SK-N-SH (cell line): ENCODE measurements at regions not wholly inside any gene's neighbourhood (a gene's known extent, or its start where the extent isn't known, plus 50 kb on each side); places are given as distances from the start of the nearest gene placed in this dataset.
"Not testable (repeated sequence)": the region's sequence is repeated elsewhere in the genome, so short reads cannot be mapped to it uniquely, and the experiment has no call there.

Source experiments
- CTCF ChIA-PET: fragments of 300-600, 350-600 bp; formaldehyde crosslinking; extraction: SDS; loops from one replicate; lab custom pipeline; 2021; lab: Yijun Ruan, JAX
- POLR2A ChIA-PET: fragments of 350-600 bp; sonication (Branson Sonifier 250); formaldehyde crosslinking; extraction: SDS; loops from one replicate; lab custom pipeline; 2020; ENCODE audit warnings: antibody characterized with exemption, inconsistent platforms; lab: Yijun Ruan, JAX
- DNase-seq: peaks from one replicate; pipeline ENCODE4 v3.0.0; 2012
- H2AFZ ChIP-seq: fragments of 200-600 bp; sonication (generic); 2 replicates; pipeline ENCODE4 v1.8.1; 2016; ENCODE audit warnings: antibody characterized with exemption, mild to moderate bottlenecking, low read depth
- H3F3A ChIP-seq: fragments of 200-600 bp; sonication (generic); replicated peaks from 2 replicates; pipeline ENCODE3; 2016; ENCODE audit warnings: antibody characterized with exemption, mild to moderate bottlenecking; ENCODE audit not compliant: insufficient read depth
- H3K27ac ChIP-seq, 2 experiments: fragments of 200-500 bp in 1 of 2; fragments of 200-600 bp in 1 of 2; sonication (Bioruptor generic) in 1 of 2; sonication (generic), shearing (Covaris generic) in 1 of 2; 2 replicates each; pipeline versions ENCODE4 v1.5.1 to v1.6.1; 2014 to 2016; ENCODE audit warnings: low read depth in 2 of 2, inconsistent platforms in 1 of 2, low read length in 1 of 2, mild to moderate bottlenecking in 1 of 2, mixed read lengths in 1 of 2
- H3K27me3 ChIP-seq: fragments of 200-600 bp; sonication (generic), shearing (Covaris generic); 2 replicates; pipeline ENCODE4 v1.6.1; 2016; ENCODE audit warnings: mixed run types; ENCODE audit not compliant: insufficient read depth
- H3K36me3 ChIP-seq, 2 experiments: fragments of 200-500 bp in 1 of 2; fragments of 200-600 bp in 1 of 2; sonication (Bioruptor generic) in 1 of 2; sonication (generic) in 1 of 2; replicated peaks in 1 of 2; 2 replicates each; pipeline versions ENCODE3 to v1.5.1; 2014 to 2016; ENCODE audit warnings: low read length in 1 of 2, mild to moderate bottlenecking in 1 of 2; ENCODE audit not compliant: insufficient read depth in 2 of 2, control insufficient read depth in 1 of 2
- H3K4me1 ChIP-seq, 2 experiments: fragments of 200-500 bp in 1 of 2; fragments of 200-600 bp in 1 of 2; sonication (Bioruptor generic) in 1 of 2; sonication (generic), shearing (Covaris generic) in 1 of 2; 2 replicates each; pipeline versions ENCODE4 v1.5.1 to v1.6.1; 2014 to 2016; ENCODE audit warnings: low read depth in 1 of 2, low read length in 1 of 2, mixed run types in 1 of 2; ENCODE audit not compliant: insufficient read depth in 2 of 2, control insufficient read depth in 1 of 2
- H3K4me2 ChIP-seq: fragments of 200-600 bp; sonication (generic), shearing (Covaris generic); 2 replicates; pipeline ENCODE4 v1.6.1; 2017; ENCODE audit warnings: mixed run types
- H3K4me3 ChIP-seq, 2 experiments: fragments of 200-500 bp in 1 of 2; fragments of 200-600 bp in 1 of 2; sonication (Bioruptor generic) in 1 of 2; sonication (generic), shearing (Covaris generic) in 1 of 2; 2 replicates each; pipeline versions ENCODE4 v1.5.1 to v1.8.1; 2014 to 2016; ENCODE audit warnings: low read depth in 2 of 2, inconsistent platforms in 1 of 2, low read length in 1 of 2, mild to moderate bottlenecking in 1 of 2, mixed read lengths in 1 of 2, moderate library complexity in 1 of 2
- H3K79me2 ChIP-seq: fragments of 200-600 bp; sonication (generic); 2 replicates; pipeline ENCODE4 v1.8.1; 2017; ENCODE audit warnings: mild to moderate bottlenecking; ENCODE audit not compliant: insufficient read depth
- H3K9ac ChIP-seq: fragments of 200-600 bp; sonication (generic); 2 replicates; pipeline ENCODE4 v1.6.1; 2017; ENCODE audit warnings: mixed run types
- H3K9me2 ChIP-seq: fragments of 200-600 bp; sonication (generic); 2 replicates; pipeline ENCODE4 v1.6.1; 2017; ENCODE audit warnings: mixed run types
- H3K9me3 ChIP-seq: fragments of 200-600 bp; sonication (generic); 2 replicates; pipeline ENCODE4 v1.6.1; 2017; ENCODE audit warnings: mixed run types, mild to moderate bottlenecking, moderate library complexity
- H4K20me1 ChIP-seq: fragments of 200-600 bp; sonication (generic); 2 replicates; pipeline ENCODE4 v1.6.1; 2017; ENCODE audit warnings: mild to moderate bottlenecking, mixed run types; ENCODE audit not compliant: insufficient read depth
- FOSL2 ChIP-seq: IDR thresholded peaks from 2 replicates; pipeline ENCODE4 v1.4.0; 2012; ENCODE audit warnings: low read depth, mild to moderate bottlenecking, moderate library complexity, borderline replicate concordance
- FOXM1 ChIP-seq: IDR thresholded peaks from 2 replicates; pipeline ENCODE4 v1.4.0; 2012; ENCODE audit warnings: low read depth, mild to moderate bottlenecking
- GABPA ChIP-seq: IDR thresholded peaks from 2 replicates; pipeline ENCODE4 v1.4.0; 2012; ENCODE audit warnings: low read depth, mild to moderate bottlenecking
- ZBTB33 ChIP-seq: IDR thresholded peaks from 2 replicates; pipeline ENCODE4 v1.4.0; 2012; ENCODE audit warnings: low read depth, borderline replicate concordance
- WGBS: methylation state at CpG from one replicate; pipeline ENCODE4 v1.1.6; 2017; ENCODE audit warnings: low lambda C conversion rate; 5-methylcytosine and 5-hydroxymethylcytosine counted together

GRCh38 chr7:89624155-89624554 is 530.1 kb upstream of the STEAP1 start:
- H2AFZ ChIP-seq, H3K36me3 ChIP-seq, POLR2A ChIA-PET, H3F3A ChIP-seq, H3K4me1 ChIP-seq, H3K4me2 ChIP-seq, H4K20me1 ChIP-seq, DNase-seq, H3K79me2 ChIP-seq, H3K27me3 ChIP-seq, H3K9me2 ChIP-seq, H3K4me3 ChIP-seq, H3K27ac ChIP-seq, H3K9ac ChIP-seq, H3K9me3 ChIP-seq: not testable (repeated sequence)
- WGBS = 22% methylated on average over 5 of the region's 5 CpGs
- CTCF ChIA-PET = interaction anchor here (0.9 to 2.0 kb wide), 2 partner anchors 27 to 167 kb away, joined by 3 to 6 read pairs; no protein-coding TSS in a partner anchor

- 26% methylated on average over 3 of the region's 3 CpGs for WGBS
- no peak for DNase-seq
- CTCF ChIA-PET = no interaction called here
- Histone ChIP-seq H3K79me2 (no peaks in the 10 kb centered on the region), H3K9me3 (no peaks in the 10 kb centered on the region), H3K4me2 (no peak overlapping the region), H3K4me1 (no peaks in the 10 kb centered on the region), H3K9me2 (no peaks in the 10 kb centered on the region), H3K36me3 (no peaks in the 10 kb centered on the region)
- TF ChIP-seq FOXM1 (no peak), FOSL2 (no peak)
- TF ChIP-seq, all 33 proteins: peak for 0
- Histone ChIP-seq H4K20me1 (no peaks in the 10 kb centered on the region), H2AFZ (no peak overlapping the region), H3K4me3 (no peak overlapping the region), H3K9ac (no peak overlapping the region), H3K27ac (no peak overlapping the region), H3K27me3 (no peaks in the 10 kb centered on the region), H3F3A (no peaks in the 10 kb centered on the region)
- POLR2A ChIA-PET = no interaction called here
These were observed 505.8 kb upstream of the STEAP1 start for GRCh38 chr7:89648509-89648908.

GRCh38 chr7:89655946-89656345 is 498.3 kb upstream of the STEAP1 start:
- no peak overlapping the region for H2AFZ ChIP-seq
- no peak overlapping the region for H3K9ac ChIP-seq
- DNase-seq = no peak
- H3K36me3 ChIP-seq = no peaks in the 10 kb centered on the region
- 3% methylated on average over 1 of the region's 1 CpG for WGBS
- H3K27ac ChIP-seq = no peak overlapping the region
- no peaks in the 10 kb centered on the region for H3K9me2 ChIP-seq
- no peaks in the 10 kb centered on the region for H3K9me3 ChIP-seq
- no peaks in the 10 kb centered on the region for H3K4me1 ChIP-seq
- POLR2A ChIA-PET = no interaction called here
- no peak overlapping the region for H3K4me2 ChIP-seq
- no peaks in the 10 kb centered on the region for H3K27me3 ChIP-seq
- no peaks in the 10 kb centered on the region for H3K79me2 ChIP-seq
- no peaks in the 10 kb centered on the region for H3F3A ChIP-seq
- CTCF ChIA-PET = interaction anchor here (0.7 kb wide), 1 partner anchor 24 kb away, joined by 3 read pairs; no protein-coding TSS in a partner anchor
- TF ChIP-seq ZBTB33 (no peak), GABPA (no peak)
- TF ChIP-seq, all 33 proteins: peak for 0
- Histone ChIP-seq H3K4me3 (no peak overlapping the region), H4K20me1 (no peaks in the 10 kb centered on the region)
